ENCODE measurements at regions not wholly inside any gene's neighbourhood (a gene's known extent, or its start where the extent isn't known, plus 50 kb on each side); places are given as distances from the start of the nearest gene placed in this dataset.

- TF ChIP-seq GATA2 (IDR thresholded peaks at IDR 0.05; ENCODE audit: low read depth, low read length) (no peak), GATA3 (IDR thresholded peaks at IDR 0.05; ENCODE audit: low read depth, low read length) (no peak)
Measured at GRCh38 chr10:130770018-130770630, 541.4 kb downstream of the TCERG1L start.

GRCh38 chr10:130771491-130771946, 540.0 kb downstream of the TCERG1L start:
- TF ChIP-seq GATA2 (IDR thresholded peaks at IDR 0.05; ENCODE audit: low read depth, low read length) (no peak), GATA3 (IDR thresholded peaks at IDR 0.05; ENCODE audit: low read depth, low read length) (no peak)

GRCh38 chr10:130772056-130772455, 539.5 kb downstream of the TCERG1L start:
- TF ChIP-seq GATA2 (IDR thresholded peaks at IDR 0.05; ENCODE audit: low read depth, low read length) (no peak), GATA3 (IDR thresholded peaks at IDR 0.05; ENCODE audit: low read depth, low read length) (no peak)

GRCh38 chr10:130772676-130773075, 538.8 kb downstream of the TCERG1L start:
- no peak for TF ChIP-seq GATA3 (IDR thresholded peaks at IDR 0.05; ENCODE audit: low read depth, low read length)
- TF ChIP-seq GATA2 (IDR thresholded peaks at IDR 0.05; ENCODE audit: low read depth, low read length): no peak

GRCh38 chr10:130773941-130774340, 537.6 kb downstream of the TCERG1L start:
- TF ChIP-seq GATA3 (IDR thresholded peaks at IDR 0.05; ENCODE audit: low read depth, low read length) (no peak), GATA2 (IDR thresholded peaks at IDR 0.05; ENCODE audit: low read depth, low read length) (no peak)

GRCh38 chr10:130774871-130775270, 536.6 kb downstream of the TCERG1L start:
- TF ChIP-seq GATA2 (IDR thresholded peaks at IDR 0.05; ENCODE audit: low read depth, low read length): no peak
- no peak for TF ChIP-seq GATA3 (IDR thresholded peaks at IDR 0.05; ENCODE audit: low read depth, low read length)

GRCh38 chr10:130775311-130775710, 536.2 kb downstream of the TCERG1L start:
- no peak for TF ChIP-seq GATA2 (IDR thresholded peaks at IDR 0.05; ENCODE audit: low read depth, low read length)
- TF ChIP-seq GATA3 (IDR thresholded peaks at IDR 0.05; ENCODE audit: low read depth, low read length): no peak

GRCh38 chr10:130776724-130777123, 534.8 kb downstream of the TCERG1L start:
- TF ChIP-seq GATA3 (IDR thresholded peaks at IDR 0.05; ENCODE audit: low read depth, low read length): no peak
- TF ChIP-seq GATA2 (IDR thresholded peaks at IDR 0.05; ENCODE audit: low read depth, low read length): no peak

GRCh38 chr10:130777507-130778165, 533.9 kb downstream of the TCERG1L start:
- TF ChIP-seq GATA2 (IDR thresholded peaks at IDR 0.05; ENCODE audit: low read depth, low read length) (no peak), GATA3 (IDR thresholded peaks at IDR 0.05; ENCODE audit: low read depth, low read length) (no peak)

- TF ChIP-seq GATA3 (IDR thresholded peaks at IDR 0.05; ENCODE audit: low read depth, low read length) (no peak), GATA2 (IDR thresholded peaks at IDR 0.05; ENCODE audit: low read depth, low read length) (no peak)
Measured at GRCh38 chr10:130778166-130778545, 533.4 kb downstream of the TCERG1L start.

- TF ChIP-seq GATA3 (IDR thresholded peaks at IDR 0.05; ENCODE audit: low read depth, low read length): no peak
- TF ChIP-seq GATA2 (IDR thresholded peaks at IDR 0.05; ENCODE audit: low read depth, low read length): no peak
Measured at GRCh38 chr10:130780763-130781162, 530.8 kb downstream of the TCERG1L start.

GRCh38 chr10:130781206-130781605, 530.3 kb downstream of the TCERG1L start:
- TF ChIP-seq GATA2 (IDR thresholded peaks at IDR 0.05; ENCODE audit: low read depth, low read length): no peak
- no peak for TF ChIP-seq GATA3 (IDR thresholded peaks at IDR 0.05; ENCODE audit: low read depth, low read length)

- TF ChIP-seq GATA3 (IDR thresholded peaks at IDR 0.05; ENCODE audit: low read depth, low read length) (no peak), GATA2 (IDR thresholded peaks at IDR 0.05; ENCODE audit: low read depth, low read length) (no peak)
Measured at GRCh38 chr10:130781623-130782022, 529.9 kb downstream of the TCERG1L start.

- TF ChIP-seq GATA2 (IDR thresholded peaks at IDR 0.05; ENCODE audit: low read depth, low read length) (no peak), GATA3 (IDR thresholded peaks at IDR 0.05; ENCODE audit: low read depth, low read length) (no peak)
Measured at GRCh38 chr10:130782467-130782866, 529.1 kb downstream of the TCERG1L start.

GRCh38 chr10:130784326-130784725, 527.2 kb downstream of the TCERG1L start:
- TF ChIP-seq GATA3 (IDR thresholded peaks at IDR 0.05; ENCODE audit: low read depth, low read length): no peak
- TF ChIP-seq GATA2 (IDR thresholded peaks at IDR 0.05; ENCODE audit: low read depth, low read length): no peak

Data from SH-SY5Y (cell line).